ENCODE measurements at regions not wholly inside any gene's neighbourhood (a gene's known extent, or its start where the extent isn't known, plus 50 kb on each side); places are given as distances from the start of the nearest gene placed in this dataset.
A peak's percentile ranks its signal among the peaks of the same experiment; 100 is the strongest.

DNA sequence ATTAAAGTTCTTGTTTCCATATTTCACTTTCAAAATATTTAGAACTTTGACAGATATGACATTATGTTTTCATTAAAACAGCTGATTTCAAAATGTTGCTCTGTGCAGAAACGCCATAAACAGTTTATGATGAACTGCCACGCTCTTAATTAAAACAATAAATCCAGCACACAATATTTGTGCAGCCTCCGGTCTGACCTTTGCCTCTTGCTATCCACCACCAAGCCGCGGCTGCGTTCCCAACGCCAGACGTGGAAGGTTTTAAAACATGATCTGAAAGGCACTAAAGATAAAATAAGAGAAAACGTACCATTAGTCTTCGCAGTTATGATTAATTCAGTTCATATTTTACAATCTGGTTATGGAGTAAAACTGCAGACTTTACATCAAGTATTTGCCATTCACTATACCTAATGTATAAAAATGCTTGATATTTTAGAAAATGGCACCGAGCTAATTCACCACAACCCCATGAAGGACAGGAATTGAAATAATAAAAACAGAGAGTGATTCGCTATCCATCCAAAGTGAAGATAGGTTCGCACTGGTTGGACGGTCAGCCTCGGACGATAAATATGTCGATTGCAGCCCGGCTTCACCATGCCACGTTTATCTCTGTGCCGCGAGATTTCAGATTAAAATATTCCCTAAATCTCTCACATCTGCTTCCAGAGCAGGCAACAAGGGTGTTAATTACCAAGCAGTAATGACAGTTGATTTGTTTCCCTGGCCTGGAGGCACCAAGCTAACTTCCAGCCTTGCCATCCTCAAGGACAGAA is 103.3 kb upstream of the ZNF507 start:
- no peak for DNase-seq (ENCODE audit: low spot score)

DNA sequence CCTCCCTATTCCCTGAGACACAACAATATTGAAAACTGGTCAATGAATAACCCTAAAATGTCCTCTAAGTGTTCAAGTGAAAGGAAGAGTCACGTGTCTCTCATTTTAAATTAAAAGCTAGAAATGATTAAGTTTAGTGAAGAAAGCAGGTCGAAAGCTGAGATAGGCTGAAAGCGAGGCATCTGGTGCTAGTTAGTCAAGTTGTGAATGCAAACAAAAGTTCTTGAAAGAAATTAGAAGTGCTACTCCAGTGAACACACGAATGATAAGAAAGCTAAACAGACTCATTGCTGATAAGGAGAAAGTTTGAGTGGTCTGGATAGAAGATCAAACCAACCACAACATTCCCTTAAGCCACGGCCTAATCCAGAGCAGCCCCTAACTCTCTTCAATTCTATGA is 99.4 kb upstream of the ZNF507 start:
- DNase-seq (ENCODE audit: low spot score), result no peak

DNA sequence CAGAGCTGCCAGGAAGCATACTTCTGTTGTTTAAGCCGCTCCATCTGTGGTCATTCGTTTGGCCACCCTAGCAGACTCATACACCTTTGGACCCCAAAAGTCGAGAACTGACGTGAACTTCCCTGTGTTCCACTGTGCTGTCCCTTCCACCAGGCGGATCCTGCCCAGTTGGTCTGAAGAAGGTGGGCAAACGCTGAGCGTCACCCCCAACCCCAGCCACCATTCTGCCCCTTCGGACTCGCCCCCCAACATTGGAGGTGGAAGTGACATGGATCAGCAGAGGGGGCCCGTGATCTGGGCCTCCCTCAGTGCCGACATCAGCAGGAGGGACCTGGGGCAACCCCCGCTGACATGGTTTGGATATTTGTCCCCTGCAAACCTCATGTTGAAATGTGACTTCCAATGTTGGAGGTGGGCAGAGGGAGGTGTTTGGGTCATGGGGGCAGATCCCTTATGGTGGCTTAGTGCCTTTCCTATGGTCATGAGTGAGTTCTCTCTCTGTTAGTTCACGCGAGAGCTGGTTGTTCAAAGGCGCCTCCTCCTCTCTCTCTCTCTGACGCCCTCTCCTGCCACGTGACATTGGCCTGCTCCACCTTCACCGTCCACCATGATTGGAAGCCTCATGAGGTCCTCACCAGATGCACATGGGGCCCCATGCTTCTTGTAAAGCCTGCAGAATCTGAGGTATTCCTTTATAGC is 93.6 kb upstream of the ZNF507 start:
- no peak for DNase-seq (ENCODE audit: low spot score)

DNA sequence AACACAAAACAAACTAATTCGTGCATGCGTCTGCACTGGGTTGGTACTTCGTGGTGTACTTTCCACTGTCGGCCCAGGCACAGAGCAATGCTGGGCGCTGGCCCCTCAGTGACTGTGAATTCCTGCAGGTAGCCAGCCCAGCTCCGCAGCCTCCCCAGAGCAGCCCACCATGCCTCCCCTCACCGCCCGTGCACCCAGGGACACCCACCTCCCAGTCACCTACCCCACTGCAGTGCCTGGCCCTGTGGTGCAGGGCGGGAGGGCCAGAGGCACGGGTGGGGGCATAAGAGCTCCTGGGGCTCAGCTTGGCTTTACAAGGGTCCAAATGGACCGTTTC is 93.1 kb upstream of the ZNF507 start:
- DNase-seq (ENCODE audit: low spot score), result no peak

DNA sequence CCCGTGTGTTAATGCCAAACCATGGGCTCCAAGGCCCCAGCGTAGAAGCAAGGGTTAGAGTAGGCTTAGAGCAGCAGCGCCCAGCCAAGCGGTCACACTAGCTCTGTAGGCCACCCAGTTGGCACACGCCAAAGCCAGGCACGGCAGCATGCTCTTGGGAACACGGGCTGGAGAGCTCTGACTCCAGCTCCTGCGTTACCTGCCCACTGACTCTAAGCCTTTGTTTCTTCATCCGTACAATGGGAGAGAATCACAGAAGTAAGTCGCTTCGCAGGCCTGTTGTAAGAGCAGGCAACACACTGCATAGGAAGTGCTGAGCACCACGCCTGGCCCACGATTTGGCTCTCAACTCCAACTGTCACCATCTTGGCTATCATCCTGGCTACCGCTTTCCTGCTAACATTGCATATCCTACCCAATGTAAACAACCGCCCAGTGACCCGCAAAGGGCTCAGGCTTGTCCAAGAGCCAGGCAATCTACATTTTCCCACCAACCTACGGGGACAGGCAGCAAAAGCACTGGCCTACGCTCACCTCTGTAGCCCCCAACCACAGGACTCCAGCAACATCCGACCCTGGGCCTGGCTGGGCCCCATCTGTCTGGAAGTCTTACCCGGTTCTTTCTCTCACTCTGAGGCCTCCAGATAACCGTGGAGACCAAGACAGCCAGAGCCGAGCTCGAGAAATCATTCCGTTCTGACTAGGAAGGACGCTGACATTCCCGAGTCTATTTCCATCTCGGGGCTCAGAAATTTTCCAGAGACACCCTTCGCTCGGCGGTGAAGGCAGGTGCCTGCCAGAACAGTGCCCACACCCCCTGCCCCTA is 91.5 kb upstream of the ZNF507 start:
- DNase-seq (ENCODE audit: low spot score), result no peak

DNA sequence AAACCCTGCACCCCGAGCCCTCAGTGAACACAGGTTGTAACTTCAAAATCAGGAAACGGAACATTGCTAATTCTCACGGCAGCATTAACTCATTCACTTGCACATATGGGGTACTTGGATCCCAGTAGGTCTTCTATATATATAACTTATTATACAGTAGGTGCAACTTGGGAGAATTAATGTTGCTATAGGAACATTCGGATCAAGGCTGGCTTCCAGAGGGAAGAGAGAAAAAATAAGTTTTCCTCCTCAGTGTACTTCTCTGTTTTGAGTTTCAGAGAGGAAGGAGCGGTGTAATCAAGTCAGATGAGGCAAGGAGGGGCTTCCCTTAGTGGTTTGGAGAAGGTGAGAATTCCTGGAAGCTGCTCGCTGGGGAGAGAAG is 90.9 kb upstream of the ZNF507 start:
- no peak for DNase-seq (ENCODE audit: low spot score)

DNA sequence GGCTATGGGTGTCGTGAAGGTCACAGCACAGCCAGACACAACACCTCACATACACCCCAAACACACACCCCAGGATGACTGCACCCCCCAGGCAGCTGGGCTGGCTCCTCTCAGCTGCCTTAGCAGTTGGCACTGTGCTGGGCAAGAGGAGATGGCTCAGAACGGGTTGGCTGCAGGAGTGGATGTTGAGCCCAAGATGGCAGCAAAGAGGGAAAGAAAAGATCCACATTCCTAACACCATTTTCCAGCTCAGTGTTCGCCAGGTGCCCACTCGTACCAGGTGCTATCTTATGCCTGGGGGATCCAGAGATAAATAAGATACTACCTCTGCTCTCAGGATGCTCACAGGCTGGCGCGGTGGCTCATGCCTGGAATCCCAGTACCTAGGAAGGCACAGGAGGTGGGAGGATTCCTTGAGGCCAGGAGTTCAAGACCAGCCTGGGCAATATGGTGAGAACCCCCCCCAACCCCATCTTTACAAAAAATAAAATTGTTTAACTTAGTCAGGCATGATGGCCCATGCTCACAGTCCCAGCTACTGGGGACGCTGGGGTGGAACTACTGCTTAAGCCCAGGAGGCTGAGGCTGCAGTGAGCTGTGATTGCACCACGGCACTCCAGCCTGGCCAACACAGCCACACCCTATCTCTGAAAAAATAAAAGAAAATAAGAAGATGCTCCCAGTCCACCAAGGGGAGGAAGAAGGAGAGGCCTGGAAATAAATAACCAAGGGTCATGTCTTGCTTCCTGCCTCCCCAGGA is 89.7 kb upstream of the ZNF507 start:
- DNase-seq (ENCODE audit: low spot score), result no peak

DNA sequence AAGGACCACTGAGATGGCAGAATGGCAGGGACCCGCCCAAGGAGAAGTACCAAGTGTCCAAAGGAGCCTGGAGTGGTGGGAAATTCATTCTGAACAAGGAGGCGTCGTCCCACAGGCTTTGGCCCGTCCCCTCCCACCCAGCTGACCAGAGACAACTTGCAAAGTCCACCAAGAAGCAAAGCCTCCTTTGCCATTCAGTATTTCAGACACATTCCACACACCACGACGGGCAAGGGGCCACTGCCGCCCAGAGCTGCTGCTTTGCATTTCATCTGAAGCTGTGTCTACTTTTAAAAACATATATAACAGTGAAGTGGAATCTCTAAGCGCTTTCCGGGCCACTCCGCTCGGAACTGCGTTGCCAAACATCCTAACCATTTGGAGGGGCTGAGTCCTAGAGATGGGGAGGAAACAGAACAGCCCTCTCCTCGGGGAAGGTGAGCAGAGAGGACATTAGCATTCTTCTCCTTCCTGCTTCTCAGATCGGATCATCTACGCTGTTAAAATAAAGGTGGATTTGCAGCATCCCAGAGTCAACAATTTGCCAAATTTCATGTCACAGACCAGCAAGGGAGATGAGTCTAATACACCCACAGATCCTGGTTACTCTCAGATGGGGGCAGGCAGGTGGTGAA is 89.0 kb upstream of the ZNF507 start:
- DNase-seq (ENCODE audit: low spot score), result no peak

DNA sequence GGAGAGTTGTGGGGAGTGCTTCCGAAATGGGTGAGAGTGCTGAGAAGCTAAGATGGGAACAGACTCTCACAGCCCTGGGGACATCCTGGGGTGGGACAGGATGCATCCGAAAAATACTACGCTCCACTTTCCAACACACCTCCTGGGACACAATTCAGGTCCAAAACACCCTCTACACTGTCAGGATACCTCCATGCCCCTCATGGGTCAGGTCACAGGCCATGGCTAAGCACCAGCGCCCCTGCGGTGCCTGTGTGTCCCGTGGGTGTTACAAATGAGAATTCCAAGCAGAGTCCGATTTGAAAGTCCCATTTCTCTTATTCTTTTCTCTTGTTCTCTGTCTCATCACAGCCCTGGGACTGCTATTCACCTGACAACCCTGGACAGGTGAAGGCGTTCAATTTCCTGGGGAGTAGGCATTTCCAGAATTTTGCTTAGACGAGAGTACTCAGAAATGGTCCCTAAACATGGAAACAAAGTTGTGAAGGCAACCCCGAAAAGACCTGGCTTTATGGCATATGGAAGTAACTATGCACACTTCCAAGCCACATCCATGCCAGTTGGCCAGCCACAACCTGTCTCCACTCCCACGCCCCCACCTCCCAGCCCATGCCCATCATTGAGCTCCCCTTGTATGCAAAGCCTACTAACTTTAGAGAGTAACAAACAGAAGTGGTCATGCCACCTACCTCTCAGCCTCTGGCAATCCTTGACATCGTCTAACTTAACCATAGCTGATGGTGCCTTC is 87.9 kb upstream of the ZNF507 start:
- DNase-seq (ENCODE audit: low spot score), result no peak

DNA sequence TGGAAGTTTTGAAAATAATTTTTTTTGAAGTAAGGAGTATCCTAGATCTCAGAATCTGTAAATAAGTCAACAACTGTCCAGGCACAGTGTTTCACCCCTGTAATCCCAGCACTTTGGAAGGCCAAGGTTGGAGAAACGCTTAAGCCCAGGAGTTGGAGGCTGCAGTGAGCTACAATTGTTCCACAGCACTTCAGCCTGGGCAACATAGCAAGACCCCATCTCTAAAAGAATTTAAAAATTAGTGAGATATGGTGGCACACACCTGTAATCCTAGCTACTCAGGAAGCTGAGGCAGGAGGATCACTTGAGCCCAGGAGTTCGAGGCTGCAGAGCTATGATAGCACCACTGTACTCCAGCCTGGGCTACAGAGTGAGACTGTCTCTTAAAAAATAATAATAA is 87.2 kb upstream of the ZNF507 start:
- DNase-seq (ENCODE audit: low spot score), result no peak

DNA sequence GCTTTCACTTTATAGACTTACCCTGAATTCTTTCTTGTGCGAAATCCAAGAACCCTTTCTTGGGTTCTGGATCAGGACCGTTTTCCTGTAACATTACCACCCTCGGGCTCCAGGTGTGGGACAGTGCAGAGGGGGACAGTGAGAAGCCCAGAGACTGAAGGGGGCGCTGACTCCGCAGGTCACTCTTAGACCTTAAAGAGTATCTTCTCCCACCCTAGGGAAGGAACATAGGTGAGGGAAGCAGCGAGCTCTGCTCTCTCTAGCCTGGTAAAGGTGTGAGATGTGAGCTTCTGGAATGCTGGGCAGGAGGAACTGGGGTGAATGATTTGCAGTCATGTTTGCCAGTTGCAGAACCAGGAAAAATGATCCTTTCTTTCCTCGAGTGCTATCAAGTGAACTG is 80.8 kb upstream of the ZNF507 start:
- no peak for DNase-seq (ENCODE audit: low spot score)

DNA sequence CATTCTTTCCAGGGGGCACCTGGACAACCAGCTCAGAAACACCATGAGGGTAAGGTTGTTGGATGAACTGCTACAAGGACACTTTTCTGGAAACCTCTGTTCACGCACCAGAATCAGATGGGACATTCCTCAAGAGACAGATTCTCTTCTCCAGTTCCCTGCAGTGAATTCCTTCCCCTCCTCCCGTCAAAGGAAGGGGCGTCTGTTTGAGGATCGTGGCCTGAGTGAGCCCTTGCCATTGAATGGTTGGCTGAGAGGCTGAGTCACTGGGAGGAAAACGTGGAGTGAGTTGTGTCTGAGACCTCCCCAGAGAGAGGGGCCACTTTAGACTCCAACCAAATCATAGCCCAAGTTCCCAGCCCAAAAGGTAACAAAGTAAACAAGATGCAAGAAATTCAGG is 79.4 kb upstream of the ZNF507 start:
- DNase-seq (ENCODE audit: low spot score), result no peak

DNA sequence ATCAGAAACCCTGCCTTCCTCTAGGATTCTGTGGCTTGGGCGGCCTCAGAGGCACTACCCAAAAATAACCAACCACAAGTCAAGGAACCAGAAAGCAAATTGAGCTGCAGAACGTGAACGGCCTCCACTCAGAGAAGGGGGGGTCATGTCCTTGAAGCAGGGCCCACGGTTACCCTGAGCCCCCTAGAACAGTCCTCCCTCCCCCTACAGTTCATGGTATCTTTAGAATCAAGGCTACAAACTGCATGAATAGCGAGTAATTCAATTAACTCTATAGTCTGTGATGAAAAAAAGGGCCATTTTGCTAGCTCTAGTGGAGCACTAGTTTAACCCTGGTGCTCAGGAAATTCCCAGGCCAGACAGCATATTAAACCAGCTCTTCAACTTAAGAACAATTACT is 79.0 kb upstream of the ZNF507 start:
- DNase-seq (ENCODE audit: low spot score), result no peak

DNA sequence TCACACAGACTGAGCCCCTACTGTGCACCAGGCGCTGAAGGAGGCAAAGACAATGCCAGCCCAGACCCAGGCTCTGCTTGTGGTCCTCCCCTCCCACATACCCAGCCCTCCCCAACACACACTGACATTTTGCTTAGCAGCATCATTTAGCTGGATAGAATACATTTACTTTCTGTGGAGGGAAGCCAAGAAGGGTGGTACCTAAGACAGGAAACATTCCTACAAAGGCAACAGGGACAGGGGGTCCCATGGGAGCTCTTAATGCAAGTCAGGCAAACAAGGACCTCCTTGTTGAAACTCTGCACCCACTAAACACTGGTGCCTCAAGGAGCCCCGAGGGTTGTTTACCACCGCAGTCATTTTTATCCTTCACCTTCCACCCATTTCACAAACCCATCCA is 77.0 kb upstream of the ZNF507 start:
- no peak for DNase-seq (ENCODE audit: low spot score)

DNA sequence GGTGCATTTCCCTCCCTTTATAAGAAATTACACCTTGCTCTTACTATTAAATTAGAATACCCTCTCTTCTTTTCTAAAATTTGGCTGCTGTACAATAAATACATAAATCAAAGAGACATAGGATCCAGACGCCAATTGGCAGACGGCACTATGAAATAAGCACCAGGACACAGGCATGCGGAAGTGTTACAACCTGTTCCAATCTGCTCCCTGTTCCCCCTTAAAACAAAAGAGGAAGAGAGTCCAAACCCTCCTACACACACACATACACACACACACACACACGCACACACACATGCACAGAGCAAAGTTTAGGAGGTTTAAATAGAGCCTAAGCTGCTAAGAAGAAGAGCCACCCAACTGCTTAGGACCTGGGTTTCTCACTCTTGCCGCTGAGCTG is 75.6 kb upstream of the ZNF507 start:
- DNase-seq (ENCODE audit: low spot score), result no peak

DNA sequence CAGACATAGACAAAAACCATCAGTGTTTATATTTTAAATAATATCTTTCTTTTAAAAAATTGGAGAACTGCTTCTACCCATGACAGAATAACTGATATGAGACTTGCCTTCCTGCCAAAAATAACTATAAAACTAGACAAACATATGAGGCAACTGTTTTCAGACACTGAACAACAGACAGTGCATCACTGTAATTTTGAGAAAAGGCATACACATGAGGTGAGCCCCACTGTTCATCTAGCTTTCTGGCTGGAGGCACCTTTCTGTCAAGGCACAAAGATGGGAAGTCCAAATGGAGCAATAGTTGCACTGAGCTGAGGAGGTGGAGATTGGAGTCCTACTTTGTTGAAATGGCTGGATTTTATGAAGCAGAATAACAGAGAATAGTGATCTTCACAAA is 71.9 kb upstream of the ZNF507 start:
- DNase-seq (ENCODE audit: low spot score), result no peak

DNA sequence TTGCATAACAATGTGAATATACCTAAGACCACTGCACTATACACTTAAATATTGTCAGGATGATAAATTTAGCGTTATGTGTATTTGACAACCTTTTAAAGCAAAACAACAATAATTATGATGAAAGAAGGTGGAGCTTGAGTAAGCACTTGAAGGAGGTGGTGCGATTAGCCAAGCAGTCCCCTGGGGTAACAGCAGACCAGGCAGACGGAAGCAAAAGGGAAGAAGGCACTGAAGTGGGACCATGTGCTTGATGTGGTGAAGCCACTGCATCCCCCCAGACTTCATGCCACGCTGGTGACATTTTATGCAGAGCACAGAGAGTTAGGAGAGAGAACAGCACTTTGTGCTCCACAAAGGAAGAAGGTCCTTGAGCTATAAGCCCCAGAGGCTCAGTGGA is 58.3 kb upstream of the ZNF507 start:
- DNase-seq (ENCODE audit: low spot score), result no peak

DNA sequence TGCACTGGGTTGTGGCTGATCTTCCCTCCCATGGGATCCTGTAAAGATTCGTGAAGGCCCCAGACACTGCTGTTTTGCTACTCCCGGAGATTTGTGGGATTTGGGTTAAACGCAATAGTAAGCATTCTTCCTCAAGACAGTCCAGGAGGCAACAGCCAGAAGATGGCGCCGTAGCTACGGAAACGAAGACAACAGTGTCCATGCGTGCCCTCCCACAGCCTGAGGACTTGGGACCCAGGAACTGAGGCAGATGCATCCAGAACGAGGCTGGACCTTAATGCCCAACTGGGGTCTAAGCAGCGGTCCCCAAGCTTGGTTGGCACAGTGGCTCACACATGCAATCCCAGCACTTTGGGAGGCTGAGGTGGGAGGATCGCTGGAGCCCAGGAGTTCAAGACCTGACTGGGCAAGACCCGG is 57.6 kb upstream of the ZNF507 start:
- peak; percentile 23 for DNase-seq (ENCODE audit: low spot score)

DNA sequence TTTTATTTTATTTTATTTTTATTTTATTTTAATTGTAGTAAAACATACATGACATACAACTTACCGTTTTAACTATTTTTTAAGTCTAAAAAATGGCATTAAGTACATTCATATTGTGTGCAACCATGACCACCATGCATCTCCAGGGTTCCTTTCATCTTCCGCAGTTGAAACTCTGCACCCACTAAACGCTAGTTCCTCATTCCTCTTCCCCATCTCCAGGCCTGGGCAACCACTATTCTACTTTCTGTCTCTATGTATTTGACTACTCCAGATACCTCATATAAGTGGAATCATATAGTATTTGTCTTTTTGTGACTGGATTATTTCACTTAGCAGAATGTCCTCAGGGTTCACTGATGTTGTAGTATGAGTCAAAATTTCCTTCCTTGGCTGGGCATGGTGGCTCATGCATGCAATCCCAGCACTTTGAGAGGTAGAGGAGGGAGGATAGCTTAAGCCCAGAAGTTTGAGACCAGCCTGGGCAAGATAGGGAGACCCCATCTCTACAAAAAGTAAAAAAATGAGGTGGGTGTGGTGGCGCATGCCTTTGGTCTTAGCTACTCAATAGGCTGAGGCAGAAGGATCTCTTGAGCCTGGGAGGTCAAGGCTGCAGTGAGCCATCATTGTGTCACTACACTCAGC is 55.7 kb upstream of the ZNF507 start:
- DNase-seq (ENCODE audit: low spot score), result no peak

DNA sequence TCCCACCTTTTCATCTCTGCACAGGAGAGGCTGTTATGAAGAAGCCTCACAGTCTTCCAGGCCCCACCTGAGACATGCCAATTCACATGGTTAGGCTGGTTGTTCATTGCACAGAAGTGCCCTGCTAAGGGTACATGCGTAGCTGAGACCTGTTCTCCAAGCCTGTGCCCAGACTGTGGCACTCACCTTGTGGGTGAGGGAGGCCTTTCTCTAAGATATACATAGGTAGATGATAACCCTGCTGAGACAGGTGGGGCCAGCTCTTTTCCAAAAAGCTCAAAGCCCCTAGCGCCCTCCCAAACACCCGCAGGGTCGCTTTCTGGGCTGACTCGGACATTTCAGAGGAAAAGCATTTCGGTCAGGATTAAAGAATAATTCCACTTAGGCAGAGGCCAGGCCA is 53.5 kb upstream of the ZNF507 start:
- no peak for DNase-seq (ENCODE audit: low spot score)
